GM20000 (cell line): ENCODE measurements at regions not wholly inside any gene's neighbourhood (a gene's known extent, or its start where the extent isn't known, plus 50 kb on each side); places are given as distances from the start of the nearest gene placed in this dataset.

Experiments
- DNase-seq: peaks from one replicate; pipeline ENCODE4 v3.0.0; 2012; ENCODE audit warnings: low spot score
- TF ChIP-seq, protein P1 (sequence below): IDR thresholded peaks from 2 replicates; pipeline ENCODE4 v1.5.1; 2012; ENCODE audit warnings: mild to moderate bottlenecking, control low read depth; ENCODE audit errors: extremely low read depth, missing control alignments

DNA sequence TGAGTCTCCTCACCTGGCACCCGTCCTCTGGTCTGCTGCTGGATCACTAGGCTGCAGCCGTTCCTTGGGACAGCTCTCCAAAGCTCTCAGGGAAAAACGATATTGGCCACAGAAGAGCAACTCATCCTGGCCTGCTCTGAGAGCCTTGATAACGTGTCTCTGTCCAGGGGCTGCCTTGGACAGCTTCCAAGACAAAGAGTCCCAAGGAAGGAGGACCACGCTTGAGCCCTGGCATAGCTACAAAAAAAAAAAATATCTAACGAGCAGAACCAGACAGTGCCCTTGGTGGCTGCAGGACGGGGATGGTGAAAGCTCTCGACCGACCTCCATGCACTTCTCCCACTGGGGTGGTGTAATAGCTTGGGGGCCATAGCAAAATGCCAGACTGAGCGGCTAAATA lies 589.6 kb downstream of the NPHP4 start:
- DNase-seq = no peak
- TF ChIP-seq, protein P1, sequence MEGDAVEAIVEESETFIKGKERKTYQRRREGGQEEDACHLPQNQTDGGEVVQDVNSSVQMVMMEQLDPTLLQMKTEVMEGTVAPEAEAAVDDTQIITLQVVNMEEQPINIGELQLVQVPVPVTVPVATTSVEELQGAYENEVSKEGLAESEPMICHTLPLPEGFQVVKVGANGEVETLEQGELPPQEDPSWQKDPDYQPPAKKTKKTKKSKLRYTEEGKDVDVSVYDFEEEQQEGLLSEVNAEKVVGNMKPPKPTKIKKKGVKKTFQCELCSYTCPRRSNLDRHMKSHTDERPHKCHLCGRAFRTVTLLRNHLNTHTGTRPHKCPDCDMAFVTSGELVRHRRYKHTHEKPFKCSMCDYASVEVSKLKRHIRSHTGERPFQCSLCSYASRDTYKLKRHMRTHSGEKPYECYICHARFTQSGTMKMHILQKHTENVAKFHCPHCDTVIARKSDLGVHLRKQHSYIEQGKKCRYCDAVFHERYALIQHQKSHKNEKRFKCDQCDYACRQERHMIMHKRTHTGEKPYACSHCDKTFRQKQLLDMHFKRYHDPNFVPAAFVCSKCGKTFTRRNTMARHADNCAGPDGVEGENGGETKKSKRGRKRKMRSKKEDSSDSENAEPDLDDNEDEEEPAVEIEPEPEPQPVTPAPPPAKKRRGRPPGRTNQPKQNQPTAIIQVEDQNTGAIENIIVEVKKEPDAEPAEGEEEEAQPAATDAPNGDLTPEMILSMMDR = no peak

DNA sequence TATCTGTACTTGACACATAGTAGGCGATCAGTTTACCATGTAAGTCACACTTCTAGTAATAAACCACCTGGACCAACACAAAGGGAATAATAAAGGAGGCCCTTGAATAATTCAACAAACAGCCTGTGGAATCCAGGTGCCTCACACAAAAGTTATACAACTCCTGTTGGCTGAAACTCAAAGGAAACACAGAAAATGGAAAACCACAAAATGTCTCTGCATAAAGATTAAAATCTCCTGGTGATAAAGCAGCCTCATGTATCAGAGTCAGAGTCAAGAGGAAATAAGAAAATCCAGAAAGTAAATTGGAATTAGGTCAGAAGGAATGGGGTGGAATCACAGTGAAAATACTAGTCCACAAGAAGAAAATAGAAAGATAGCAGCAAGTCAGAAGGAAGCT lies 592.5 kb downstream of the NPHP4 start:
- no peak for DNase-seq
- TF ChIP-seq, protein P1 = no peak

DNA sequence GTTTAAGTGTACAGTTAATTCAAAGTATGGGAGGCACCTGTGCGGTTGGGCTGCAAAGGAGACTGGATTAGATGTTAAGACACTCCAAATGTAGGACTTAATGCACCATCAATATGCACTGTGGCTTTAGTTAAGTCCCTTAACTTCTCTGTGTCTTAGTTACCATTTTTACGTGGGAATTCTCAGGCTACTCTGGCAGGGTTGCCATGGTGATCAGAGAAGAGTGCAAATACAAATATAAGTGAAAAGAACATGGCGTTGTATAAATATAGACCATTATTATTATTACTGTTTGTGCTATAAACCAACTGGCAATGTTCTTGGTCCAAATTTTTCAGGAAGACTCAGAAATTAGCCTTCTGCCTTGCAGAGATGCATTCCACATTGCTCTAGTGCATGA lies 595.6 kb downstream of the NPHP4 start:
- TF ChIP-seq, protein P1 = no peak
- no peak for DNase-seq

DNA sequence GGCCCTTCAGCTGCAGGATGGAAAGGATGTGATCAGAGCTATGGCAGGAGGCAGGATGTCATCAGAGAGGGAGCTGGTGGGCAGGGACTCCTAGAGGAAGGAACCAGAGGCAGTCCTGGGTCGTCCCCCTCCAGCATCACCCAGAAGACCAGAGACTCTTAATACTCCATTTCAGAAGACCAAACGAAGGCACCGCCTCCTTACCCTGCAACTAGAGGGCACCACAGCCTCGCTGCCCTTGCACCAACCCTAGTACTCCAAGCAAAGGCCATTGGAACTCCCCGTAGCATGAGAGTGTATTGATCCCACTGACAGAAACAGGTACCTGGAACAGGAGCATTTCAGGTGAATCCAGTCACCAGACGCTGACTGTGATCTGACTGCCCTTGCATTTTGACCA lies 598.1 kb downstream of the NPHP4 start:
- DNase-seq = no peak

DNA sequence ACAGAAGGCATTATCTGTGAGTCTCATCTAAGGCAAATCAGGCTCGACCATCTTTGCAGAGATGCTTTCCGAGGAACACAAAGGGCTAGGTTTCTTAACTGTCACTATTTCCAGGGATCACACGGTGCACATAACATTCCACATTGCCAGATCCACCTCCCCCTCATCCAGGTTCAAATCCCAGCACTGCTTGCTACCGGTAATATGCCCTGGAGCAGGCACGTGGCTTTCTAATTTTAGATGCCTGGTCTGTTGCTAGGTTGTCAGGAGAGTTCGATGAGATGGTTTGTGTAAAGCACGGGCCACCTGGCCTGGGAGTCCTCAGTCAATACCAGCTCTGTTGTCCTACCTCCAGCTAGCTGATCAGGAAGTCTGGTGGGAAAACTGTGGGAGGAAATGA lies 598.6 kb downstream of the NPHP4 start:
- TF ChIP-seq, protein P1 = no peak
- no peak for DNase-seq

More for the DNA sequence above, 598.1 kb downstream of the NPHP4 start:
- TF ChIP-seq, protein P1 = no peak

DNA sequence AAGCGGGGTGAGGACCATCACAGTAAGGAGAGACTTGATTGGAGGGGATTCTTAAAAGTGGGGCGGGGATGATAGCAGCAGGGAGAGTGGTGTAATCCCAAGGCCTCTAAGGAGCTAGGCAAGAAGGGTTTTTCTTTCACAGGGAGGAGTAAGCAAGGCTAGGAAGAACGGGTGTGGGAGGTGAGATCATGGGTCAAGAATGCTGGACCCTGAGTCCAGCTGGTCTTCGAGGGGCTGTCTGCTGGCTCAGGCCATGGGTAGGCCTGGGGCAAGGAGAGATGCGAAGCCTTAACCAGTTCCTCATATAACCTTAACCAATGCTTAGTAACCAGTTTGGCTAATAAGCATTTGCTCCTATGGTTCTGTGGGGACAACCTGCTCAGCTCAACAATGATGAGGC lies 599.1 kb downstream of the NPHP4 start:
- no peak for DNase-seq
- TF ChIP-seq, protein P1 = no peak

DNA sequence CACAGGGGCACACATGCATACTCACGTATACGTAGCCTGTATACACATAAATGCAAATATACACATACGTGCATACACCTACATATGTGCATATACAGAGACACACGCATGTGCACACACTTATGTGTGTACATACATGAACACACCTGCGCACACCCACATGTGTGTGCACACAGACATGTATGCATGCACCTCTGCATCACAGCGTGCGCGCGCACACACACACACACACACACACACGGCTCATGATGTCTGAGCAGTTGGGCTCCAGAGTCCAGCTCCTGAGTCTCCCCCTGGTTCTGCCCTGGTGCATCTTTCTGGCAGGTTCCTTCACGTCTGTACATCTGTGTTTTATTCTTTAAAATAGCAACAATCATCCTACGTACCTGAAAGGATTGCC lies 600.5 kb downstream of the NPHP4 start:
- TF ChIP-seq, protein P1 = no peak
- DNase-seq = no peak
